HEK293 (cell line): ENCODE measurements at regions not wholly inside any gene's neighbourhood (a gene's known extent, or its start where the extent isn't known, plus 50 kb on each side); places are given as distances from the start of the nearest gene placed in this dataset.

Experiments used
- CTCF ChIA-PET: fragments of 350-600 bp; formaldehyde crosslinking; extraction: SDS; loops from one replicate; lab custom pipeline; 2021; ENCODE audit warnings: antibody characterized with exemption; lab: Yijun Ruan, JAX
- POLR2A ChIA-PET: fragments of 300-600 bp; formaldehyde crosslinking; extraction: SDS; loops from one replicate; lab custom pipeline; 2020; ENCODE audit warnings: antibody characterized with exemption, inconsistent platforms; lab: Yijun Ruan, JAX
- H3K27ac ChIP-seq: fragments of 200-500 bp; sonication (Bioruptor generic); 2 replicates; pipeline ENCODE4 v1.5.1; 2014; ENCODE audit warnings: low read depth, low read length, control low read depth, inconsistent platforms; ENCODE audit errors: extremely low read depth
- H3K36me3 ChIP-seq, 2 experiments: fragments of 200-500 bp in 1 of 2; sonication (Bioruptor generic) in 1 of 2; 1 replicate in 1 of 2; 2 replicates in 1 of 2; pipeline ENCODE4 v1.5.1; 2014 to 2017; ENCODE audit warnings: inconsistent platforms in 2 of 2, low read length in 2 of 2; ENCODE audit not compliant: control insufficient read depth in 2 of 2, insufficient read depth in 1 of 2
- H3K4me1 ChIP-seq: fragments of 200-500 bp; sonication (Bioruptor generic); 2 replicates; pipeline ENCODE4 v1.5.1; 2014; ENCODE audit warnings: mild to moderate bottlenecking, low read length, inconsistent platforms; ENCODE audit not compliant: control insufficient read depth, insufficient read depth
- H3K4me3 ChIP-seq: 2 replicates; pipeline ENCODE4 v1.5.1; 2011; ENCODE audit warnings: low read depth, mild to moderate bottlenecking, control low read depth, low read length, moderate library complexity
- H3K9me3 ChIP-seq: fragments of 200-500 bp; sonication (Bioruptor generic); 2 replicates; pipeline ENCODE4 v1.5.1; 2014; ENCODE audit warnings: low read depth, low read length, inconsistent platforms; ENCODE audit not compliant: control insufficient read depth, insufficient read depth
- BCL11B ChIP-seq: fragments of 450-650 bp; formaldehyde crosslinking; IDR thresholded peaks from 2 replicates; pipeline ENCODE4 v1.5.1; 2016; ENCODE audit warnings: low read depth, missing biosample characterization, missing genetic modification characterization
- GFI1B ChIP-seq: fragments of 450-650 bp; formaldehyde crosslinking; IDR thresholded peaks from 2 replicates; pipeline ENCODE4 v1.5.1; 2016; ENCODE audit warnings: missing biosample characterization, missing genetic modification characterization
- HOXC10 ChIP-seq: sonication (generic); formaldehyde crosslinking; IDR thresholded peaks from 2 replicates; pipeline ENCODE4 v1.8.1; 2023; ENCODE audit warnings: mild to moderate bottlenecking, missing genetic modification reagents
- KLF10 ChIP-seq: fragments of 450-650 bp; IDR thresholded peaks from 2 replicates; pipeline ENCODE4 v1.5.1; 2018; ENCODE audit warnings: missing biosample characterization, mild to moderate bottlenecking, missing genetic modification characterization
- KLF17 ChIP-seq: fragments of 450-650 bp; formaldehyde crosslinking; IDR thresholded peaks from 2 replicates; pipeline ENCODE4 v1.5.1; 2016; ENCODE audit warnings: missing biosample characterization, missing genetic modification characterization
- MZF1 ChIP-seq: fragments of 450-650 bp; formaldehyde crosslinking; IDR thresholded peaks from 2 replicates; pipeline ENCODE4 v1.5.1; 2017; ENCODE audit warnings: missing biosample characterization, missing genetic modification characterization, borderline replicate concordance
- OSR2 ChIP-seq: fragments of 450-650 bp; formaldehyde crosslinking; IDR thresholded peaks from 2 replicates; pipeline ENCODE4 v1.5.1; 2016; ENCODE audit warnings: missing biosample characterization, missing genetic modification characterization
- OVOL3 ChIP-seq: fragments of 450-650 bp; formaldehyde crosslinking; IDR thresholded peaks from 2 replicates; pipeline ENCODE4 v1.5.1; 2016; ENCODE audit warnings: missing biosample characterization, missing genetic modification characterization
- REST ChIP-seq: fragments of 450-650 bp; formaldehyde crosslinking; IDR thresholded peaks from 2 replicates; pipeline ENCODE4 v1.5.1; 2016; ENCODE audit warnings: missing biosample characterization, missing genetic modification characterization
- SP3 ChIP-seq: fragments of 450-650 bp; formaldehyde crosslinking; IDR thresholded peaks from 2 replicates; pipeline ENCODE4 v1.5.1; 2016; ENCODE audit warnings: missing biosample characterization, missing genetic modification characterization
- YY2 ChIP-seq: fragments of 450-650 bp; formaldehyde crosslinking; IDR thresholded peaks from 2 replicates; pipeline ENCODE4 v1.5.1; 2016; ENCODE audit warnings: missing biosample characterization, missing genetic modification characterization
- ZBTB1 ChIP-seq: fragments of 450-650 bp; formaldehyde crosslinking; IDR thresholded peaks from 2 replicates; pipeline ENCODE4 v1.5.1; 2016; ENCODE audit warnings: missing biosample characterization, missing genetic modification characterization
- ZNF114 ChIP-seq: fragments of 450-650 bp; formaldehyde crosslinking; IDR thresholded peaks from 2 replicates; pipeline ENCODE4 v1.5.0; 2017; ENCODE audit warnings: missing biosample characterization, missing genetic modification characterization
- ZNF140 ChIP-seq: fragments of 450-650 bp; formaldehyde crosslinking; IDR thresholded peaks from 2 replicates; pipeline ENCODE4 v1.5.1; 2016; ENCODE audit warnings: missing biosample characterization, missing genetic modification characterization
- ZNF2 ChIP-seq: fragments of 450-650 bp; formaldehyde crosslinking; IDR thresholded peaks from 2 replicates; pipeline ENCODE4 v1.5.1; 2016; ENCODE audit warnings: missing biosample characterization, missing genetic modification characterization
- ZNF221 ChIP-seq: fragments of 450-650 bp; formaldehyde crosslinking; IDR thresholded peaks from 2 replicates; pipeline ENCODE4 v1.5.1; 2017; ENCODE audit warnings: missing biosample characterization, missing genetic modification characterization, borderline replicate concordance
- ZNF510 ChIP-seq: fragments of 450-650 bp; formaldehyde crosslinking; IDR thresholded peaks from 2 replicates; pipeline ENCODE4 v1.5.1; 2018; ENCODE audit warnings: mild to moderate bottlenecking, missing genetic modification characterization, missing biosample characterization; ENCODE audit not compliant: insufficient replicate concordance
- ZNF514 ChIP-seq: fragments of 450-650 bp; formaldehyde crosslinking; IDR thresholded peaks from 2 replicates; pipeline ENCODE4 v1.5.1; 2016; ENCODE audit warnings: missing biosample characterization, missing genetic modification characterization
- ZNF521 ChIP-seq: fragments of 450-650 bp; formaldehyde crosslinking; IDR thresholded peaks from 2 replicates; pipeline ENCODE4 v1.5.1; 2017; ENCODE audit warnings: missing biosample characterization, mild to moderate bottlenecking, missing genetic modification characterization
- ZNF544 ChIP-seq: fragments of 450-650 bp; formaldehyde crosslinking; IDR thresholded peaks from 2 replicates; pipeline ENCODE4 v1.5.0; 2017; ENCODE audit warnings: missing biosample characterization, missing genetic modification characterization
- ZNF549 ChIP-seq: fragments of 450-650 bp; IDR thresholded peaks from 2 replicates; pipeline ENCODE4 v1.5.1; 2018; ENCODE audit warnings: missing biosample characterization, missing genetic modification characterization, mild to moderate bottlenecking, inconsistent platforms, moderate library complexity
- ZNF843 ChIP-seq: fragments of 450-650 bp; formaldehyde crosslinking; IDR thresholded peaks from 2 replicates; pipeline ENCODE4 v1.5.1; 2016; ENCODE audit warnings: missing biosample characterization, missing genetic modification characterization
- TF ChIP-seq, protein P1 (sequence below): fragments of 450-650 bp; formaldehyde crosslinking; IDR thresholded peaks from 2 replicates; pipeline ENCODE4 v1.5.1; 2016; ENCODE audit warnings: missing biosample characterization, missing genetic modification characterization
- TF ChIP-seq, protein P2 (sequence below): fragments of 450-650 bp; formaldehyde crosslinking; IDR thresholded peaks from 2 replicates; pipeline ENCODE4 v1.5.1; 2016; ENCODE audit warnings: missing biosample characterization, missing genetic modification characterization

DNA sequence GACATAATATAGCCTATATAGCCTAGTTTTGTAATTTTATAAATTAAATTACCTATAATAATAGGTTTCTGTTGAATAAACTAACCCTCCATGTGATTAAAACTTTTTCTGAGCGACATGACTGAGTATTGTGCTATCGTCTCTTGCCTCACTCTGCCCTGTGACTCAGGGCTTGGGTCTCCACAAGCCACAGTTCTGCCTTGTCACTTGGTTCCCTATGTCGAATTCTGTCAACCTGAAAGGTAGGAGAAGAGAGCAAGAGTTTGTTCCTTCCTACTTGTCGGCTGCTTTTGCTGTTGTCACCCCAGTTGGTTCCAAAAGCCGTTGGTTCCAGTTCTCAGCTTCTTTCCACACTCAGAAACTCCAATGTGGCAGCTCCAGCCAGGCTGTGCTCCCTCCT is 285.9 kb downstream of the PSAT1 start:
- Histone ChIP-seq H3K4me3 (no peak overlapping the region), H3K4me1 (no peaks in the 10 kb centered on the region), H3K36me3 (no peaks in the 10 kb centered on the region), H3K9me3 (no peaks in the 10 kb centered on the region), H3K27ac (no peak overlapping the region)
- POLR2A ChIA-PET: no interaction called here
- TF ChIP-seq REST (tag by site-specific recombination) (no peak), MZF1 (tag by site-specific recombination) (no peak), ZNF140 (tag by site-specific recombination) (no peak), YY2 (no peak)
- CTCF ChIA-PET: no interaction called here

DNA sequence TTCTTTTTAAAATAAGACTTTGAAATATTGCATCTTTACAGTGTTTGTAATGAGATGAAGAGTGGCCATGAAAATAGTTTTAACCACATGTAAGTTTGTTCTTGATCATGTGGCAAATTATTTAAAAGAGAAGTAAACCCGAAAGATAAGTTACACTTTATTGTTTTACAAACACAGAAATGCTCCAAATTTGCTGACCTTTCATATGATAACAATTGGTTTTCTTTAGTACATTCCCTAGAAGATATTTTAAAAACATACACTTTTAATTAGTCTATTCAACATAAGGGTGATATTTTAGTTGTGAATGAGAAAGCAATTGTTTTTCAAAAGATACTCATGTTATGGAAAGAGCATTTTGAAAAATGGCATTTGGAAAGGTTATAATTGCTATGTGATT is 287.7 kb downstream of the PSAT1 start:
- Histone ChIP-seq H3K4me1 (no peaks in the 10 kb centered on the region), H3K4me3 (no peak overlapping the region), H3K27ac (no peak overlapping the region), H3K36me3 (no peaks in the 10 kb centered on the region), H3K9me3 (no peaks in the 10 kb centered on the region)
- no peak for TF ChIP-seq OSR2 (tag by site-specific recombination)
- no peak for TF ChIP-seq ZNF114 (tag by site-specific recombination)
- TF ChIP-seq ZNF514 (tag by site-specific recombination): no peak
- no peak for TF ChIP-seq GFI1B (tag by site-specific recombination)
- TF ChIP-seq ZNF549 (tag by site-specific recombination): no peak
- no peak for TF ChIP-seq ZNF221 (tag by site-specific recombination)
- TF ChIP-seq ZNF544: no peak
- TF ChIP-seq SP3: no peak
- TF ChIP-seq ZBTB1 (tag by site-specific recombination): no peak
- TF ChIP-seq, protein P1, sequence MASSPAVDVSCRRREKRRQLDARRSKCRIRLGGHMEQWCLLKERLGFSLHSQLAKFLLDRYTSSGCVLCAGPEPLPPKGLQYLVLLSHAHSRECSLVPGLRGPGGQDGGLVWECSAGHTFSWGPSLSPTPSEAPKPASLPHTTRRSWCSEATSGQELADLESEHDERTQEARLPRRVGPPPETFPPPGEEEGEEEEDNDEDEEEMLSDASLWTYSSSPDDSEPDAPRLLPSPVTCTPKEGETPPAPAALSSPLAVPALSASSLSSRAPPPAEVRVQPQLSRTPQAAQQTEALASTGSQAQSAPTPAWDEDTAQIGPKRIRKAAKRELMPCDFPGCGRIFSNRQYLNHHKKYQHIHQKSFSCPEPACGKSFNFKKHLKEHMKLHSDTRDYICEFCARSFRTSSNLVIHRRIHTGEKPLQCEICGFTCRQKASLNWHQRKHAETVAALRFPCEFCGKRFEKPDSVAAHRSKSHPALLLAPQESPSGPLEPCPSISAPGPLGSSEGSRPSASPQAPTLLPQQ (tag by site-specific recombination): no peak
- ChIA-PET POLR2A (no interaction called here), CTCF (no interaction called here)

DNA sequence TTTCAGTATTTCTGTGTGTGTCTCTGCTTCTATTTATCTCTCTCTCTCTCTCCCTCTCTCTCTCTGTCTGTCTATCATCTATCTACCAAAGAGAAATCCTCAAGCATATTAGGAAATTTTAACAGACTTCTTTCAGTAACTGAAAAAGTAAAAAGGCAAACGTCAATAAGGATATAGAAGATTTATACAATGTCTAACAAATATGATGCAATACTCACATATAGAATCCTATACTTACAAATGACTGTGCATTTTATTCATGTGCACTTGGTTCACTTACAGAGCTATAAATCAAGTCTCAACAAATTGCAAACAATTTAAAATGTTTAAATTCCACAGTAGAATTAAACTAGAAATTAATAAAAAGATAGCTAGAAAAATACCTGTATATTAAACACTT is 289.0 kb downstream of the PSAT1 start:
- Histone ChIP-seq H3K9me3 (no peaks in the 10 kb centered on the region), H3K36me3 (no peaks in the 10 kb centered on the region), H3K4me3 (no peak overlapping the region), H3K4me1 (no peaks in the 10 kb centered on the region)
- CTCF ChIA-PET: interaction anchor here (0.7 kb wide), 1 partner anchor 221 kb away, joined by 3 read pairs; no protein-coding TSS in a partner anchor
- no peak for TF ChIP-seq ZNF521 (tag by site-specific recombination)
- TF ChIP-seq, protein P2, sequence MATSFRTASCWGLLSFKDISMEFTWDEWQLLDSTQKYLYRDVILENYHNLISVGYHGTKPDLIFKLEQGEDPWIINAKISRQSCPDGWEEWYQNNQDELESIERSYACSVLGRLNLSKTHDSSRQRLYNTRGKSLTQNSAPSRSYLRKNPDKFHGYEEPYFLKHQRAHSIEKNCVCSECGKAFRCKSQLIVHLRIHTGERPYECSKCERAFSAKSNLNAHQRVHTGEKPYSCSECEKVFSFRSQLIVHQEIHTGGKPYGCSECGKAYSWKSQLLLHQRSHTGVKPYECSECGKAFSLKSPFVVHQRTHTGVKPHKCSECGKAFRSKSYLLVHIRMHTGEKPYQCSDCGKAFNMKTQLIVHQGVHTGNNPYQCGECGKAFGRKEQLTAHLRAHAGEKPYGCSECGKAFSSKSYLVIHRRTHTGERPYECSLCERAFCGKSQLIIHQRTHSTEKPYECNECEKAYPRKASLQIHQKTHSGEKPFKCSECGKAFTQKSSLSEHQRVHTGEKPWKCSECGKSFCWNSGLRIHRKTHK (tag by site-specific recombination): no peak
- no peak for TF ChIP-seq ZNF510
- TF ChIP-seq OVOL3: no peak
- TF ChIP-seq KLF17 (tag by site-specific recombination): no peak
- no peak for TF ChIP-seq HOXC10 (CRISPR knock-in tag)
- TF ChIP-seq KLF10: no peak
- TF ChIP-seq ZNF843: no peak
- no peak for TF ChIP-seq ZNF2
- no peak for TF ChIP-seq BCL11B (tag by site-specific recombination)
- TF ChIP-seq, all 188 proteins: peak for 0
- no peak overlapping the region for H3K27ac ChIP-seq
- POLR2A ChIA-PET: no interaction called here
